ENCODE measurements at regions not wholly inside any gene's neighbourhood (a gene's known extent, or its start where the extent isn't known, plus 50 kb on each side); places are given as distances from the start of the nearest gene placed in this dataset.

GRCh38 chr12:107474099-107474498, 211.5 kb upstream of the PWP1 start:
- TF ChIP-seq CTCF (IDR thresholded peaks at IDR 0.05; ENCODE audit: control insufficient read depth, insufficient read depth, low read depth, low read length, missing control alignments), result no peak
- no peak for DNase-seq (ENCODE audit: low read depth)
- no peak overlapping the region for H3K4me3 ChIP-seq (ENCODE audit: control insufficient read depth, low read depth, low read length)

GRCh38 chr12:107474639-107475539, 210.7 kb upstream of the PWP1 start:
- no peak for TF ChIP-seq CTCF (IDR thresholded peaks at IDR 0.05; ENCODE audit: control insufficient read depth, insufficient read depth, low read depth, low read length, missing control alignments)
- DNase-seq (ENCODE audit: low read depth), result no peak
- H3K4me3 ChIP-seq (ENCODE audit: control insufficient read depth, low read depth, low read length), result no peak overlapping the region

GRCh38 chr12:107475900-107476299, 209.7 kb upstream of the PWP1 start:
- H3K4me3 ChIP-seq (ENCODE audit: control insufficient read depth, low read depth, low read length), result no peak overlapping the region
- TF ChIP-seq CTCF (IDR thresholded peaks at IDR 0.05; ENCODE audit: control insufficient read depth, insufficient read depth, low read depth, low read length, missing control alignments), result no peak
- no peak for DNase-seq (ENCODE audit: low read depth)

GRCh38 chr12:107477018-107477417, 208.6 kb upstream of the PWP1 start:
- no peak for DNase-seq (ENCODE audit: low read depth)
- no peak overlapping the region for H3K4me3 ChIP-seq (ENCODE audit: control insufficient read depth, low read depth, low read length)
- no peak for TF ChIP-seq CTCF (IDR thresholded peaks at IDR 0.05; ENCODE audit: control insufficient read depth, insufficient read depth, low read depth, low read length, missing control alignments)

GRCh38 chr12:107477947-107478610, 207.5 kb upstream of the PWP1 start:
- H3K4me3 ChIP-seq (ENCODE audit: control insufficient read depth, low read depth, low read length), result no peak overlapping the region
- no peak for TF ChIP-seq CTCF (IDR thresholded peaks at IDR 0.05; ENCODE audit: control insufficient read depth, insufficient read depth, low read depth, low read length, missing control alignments)
- no peak for DNase-seq (ENCODE audit: low read depth)

GRCh38 chr12:107478881-107479280, 206.7 kb upstream of the PWP1 start:
- no peak overlapping the region for H3K4me3 ChIP-seq (ENCODE audit: control insufficient read depth, low read depth, low read length)
- no peak for TF ChIP-seq CTCF (IDR thresholded peaks at IDR 0.05; ENCODE audit: control insufficient read depth, insufficient read depth, low read depth, low read length, missing control alignments)
- no peak for DNase-seq (ENCODE audit: low read depth)

Measured in AG09309 (cell line).